NB4 (cell line): ENCODE measurements at regions not wholly inside any gene's neighbourhood (a gene's known extent, or its start where the extent isn't known, plus 50 kb on each side); places are given as distances from the start of the nearest gene placed in this dataset.

Experiments
- CTCF ChIP-seq: IDR thresholded peaks from one replicate; pipeline ENCODE4 v1.5.1; 2012; ENCODE audit warnings: low read depth, low read length
- MYC ChIP-seq: IDR thresholded peaks from 2 replicates; pipeline ENCODE4 v1.6.1; 2011; ENCODE audit warnings: low read depth, low read length
- POLR2A ChIP-seq: IDR thresholded peaks from 2 replicates; pipeline ENCODE4 v1.6.1; 2011; ENCODE audit warnings: mild to moderate bottlenecking; ENCODE audit not compliant: insufficient read length; ENCODE audit errors: extremely low read depth

- no peak for TF ChIP-seq CTCF
- no peak for TF ChIP-seq POLR2A
- no peak for TF ChIP-seq MYC
These were observed 189.3 kb upstream of the PIK3R1 start for GRCh38 chr5:68026092-68026885.
